GM18507 (cell line): ENCODE measurements at regions not wholly inside any gene's neighbourhood (a gene's known extent, or its start where the extent isn't known, plus 50 kb on each side); places are given as distances from the start of the nearest gene placed in this dataset.
A peak's percentile ranks its signal among the peaks of the same experiment; 100 is the strongest.

Source experiments
- DNase-seq: peaks from one replicate; pipeline ENCODE4 v3.0.0; 2011; ENCODE audit warnings: low read depth; ENCODE audit not compliant: insufficient read length; ENCODE audit errors: extremely low spot score
- FAIRE-seq: peaks from 2 replicates; lab custom pipeline; 2011; peaks lifted over from hg19 to GRCh38; lab: Jason Lieb, UNC

- DNase-seq (no peak), FAIRE-seq (no peak)
These were observed 169.7 kb upstream of the PTPRK start for GRCh38 chr6:128690063-128690462.

GRCh38 chr6:128686084-128686483, 165.7 kb upstream of the PTPRK start:
- DNase-seq (no peak), FAIRE-seq (no peak)

DNA sequence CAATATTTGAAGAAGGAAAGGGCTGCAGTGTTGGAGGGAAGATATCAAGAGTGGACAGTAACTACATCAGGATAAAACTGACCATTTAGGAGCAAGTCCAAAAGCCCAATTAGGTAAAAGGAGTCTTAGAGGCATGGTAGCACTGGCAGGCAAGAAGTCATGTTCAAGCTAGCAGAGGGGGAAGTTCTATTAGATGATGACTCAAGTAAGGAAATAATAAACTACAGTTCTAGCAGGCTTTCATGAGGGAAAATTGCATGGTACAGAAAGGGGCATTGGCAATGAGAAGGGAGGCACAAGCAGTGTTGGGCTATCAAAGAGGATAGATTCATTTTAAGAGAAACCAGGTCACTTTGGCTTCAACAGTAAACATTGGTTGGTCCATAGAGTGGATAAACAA, 156.1 kb upstream of the PTPRK start:
- no peak for DNase-seq
- FAIRE-seq: no peak

- FAIRE-seq: no peak
- DNase-seq: no peak
These were observed 151.6 kb upstream of the PTPRK start for GRCh38 chr6:128672023-128672422.

GRCh38 chr6:128667339-128667858, 147.0 kb upstream of the PTPRK start:
- DNase-seq (no peak), FAIRE-seq (no peak)

- FAIRE-seq: no peak
- no peak for DNase-seq
These were observed 146.0 kb upstream of the PTPRK start for GRCh38 chr6:128666405-128666804.

- DNase-seq (no peak), FAIRE-seq (peak; percentile 12)
These were observed 142.8 kb upstream of the PTPRK start for GRCh38 chr6:128663238-128663637.

DNA sequence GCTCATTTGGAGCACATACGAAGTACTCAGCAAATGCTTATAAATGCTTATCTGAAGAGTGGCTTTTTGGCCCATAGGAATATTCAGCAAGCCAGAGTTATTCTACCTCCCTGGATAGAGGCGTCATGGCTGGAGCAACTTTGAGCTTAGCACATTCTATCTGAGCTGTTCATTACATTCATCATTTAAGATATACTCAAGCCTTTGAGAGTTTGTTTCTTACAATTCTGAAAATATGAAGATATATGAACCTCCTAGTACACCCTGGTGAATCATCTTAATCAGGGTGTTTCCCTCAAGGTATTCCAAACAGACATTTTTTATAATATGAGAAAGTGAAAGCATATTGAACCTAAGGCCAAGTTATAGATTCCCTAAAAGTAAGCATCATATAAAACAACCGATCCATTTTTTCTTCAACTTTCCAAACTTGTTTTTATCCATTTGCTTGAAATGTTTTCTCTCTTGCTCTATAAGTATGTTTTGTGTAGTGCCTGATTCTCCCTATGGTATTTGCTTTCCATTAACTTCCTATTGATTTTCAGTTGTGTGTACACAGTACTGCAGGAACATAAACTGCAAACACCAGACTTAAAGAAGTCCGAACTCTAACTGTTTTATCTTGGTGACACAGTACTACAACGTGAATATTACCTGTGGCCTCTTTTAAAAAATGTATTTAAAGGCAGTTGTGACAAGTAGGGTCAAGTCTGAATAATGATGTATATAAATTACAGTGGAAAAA, 139.7 kb upstream of the PTPRK start:
- DNase-seq (no peak), FAIRE-seq (no peak)

- FAIRE-seq (no peak), DNase-seq (no peak)
These were observed 138.9 kb upstream of the PTPRK start for GRCh38 chr6:128659276-128659675.

DNA sequence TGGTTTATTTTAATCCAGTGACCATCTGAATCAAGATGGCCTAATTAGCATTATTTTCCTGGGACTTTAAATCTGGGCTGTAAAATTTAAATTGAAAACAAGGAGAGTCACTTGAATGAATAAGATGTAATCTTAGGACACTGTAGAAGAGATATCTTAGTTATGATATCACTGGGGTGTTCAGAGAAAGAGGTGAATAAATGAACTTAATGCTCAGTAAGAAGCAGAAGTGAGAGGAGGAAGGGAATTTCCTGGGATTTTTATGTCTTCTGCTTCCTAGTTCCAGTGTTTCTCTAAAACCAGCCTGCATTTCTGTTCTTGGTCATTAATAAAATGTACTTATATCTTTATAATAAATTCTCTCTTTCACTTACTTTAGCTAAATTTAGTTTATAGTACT, 136.8 kb upstream of the PTPRK start:
- no peak for DNase-seq

GRCh38 chr6:128655978-128656498, 135.6 kb upstream of the PTPRK start:
- FAIRE-seq: peak; percentile 67
- DNase-seq: peak; percentile 1

More for the DNA sequence above, 136.8 kb upstream of the PTPRK start:
- FAIRE-seq: no peak

DNA sequence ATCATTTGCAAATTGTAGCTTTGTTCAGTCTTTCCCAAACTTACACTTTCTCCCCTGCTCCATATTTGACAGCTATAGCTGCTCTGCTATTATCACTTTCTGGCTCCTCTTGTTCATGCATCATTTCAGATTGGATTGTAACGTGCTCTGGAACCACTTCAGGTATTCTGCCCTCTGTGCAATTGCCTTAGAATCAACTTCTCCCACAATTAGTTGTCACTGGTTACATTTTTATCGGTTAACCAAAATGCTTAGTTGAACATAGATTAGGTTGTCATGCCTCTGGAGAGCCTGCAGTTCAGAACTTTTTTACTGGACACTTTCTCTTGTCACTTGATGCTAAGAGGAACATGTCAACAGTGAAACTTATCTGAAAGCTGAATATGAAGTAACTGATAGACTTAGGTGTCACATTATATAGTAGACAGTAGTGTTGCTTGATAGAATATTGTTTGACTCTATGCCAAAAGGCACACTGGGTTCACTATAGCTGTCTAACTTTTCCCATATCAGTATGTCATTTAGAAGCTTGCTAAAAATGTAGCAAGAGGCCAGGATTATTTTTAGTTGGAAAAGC, 127.7 kb upstream of the PTPRK start:
- DNase-seq: no peak
- FAIRE-seq: no peak

GRCh38 chr6:128642132-128642531, 121.7 kb upstream of the PTPRK start:
- FAIRE-seq (no peak), DNase-seq (no peak)

DNA sequence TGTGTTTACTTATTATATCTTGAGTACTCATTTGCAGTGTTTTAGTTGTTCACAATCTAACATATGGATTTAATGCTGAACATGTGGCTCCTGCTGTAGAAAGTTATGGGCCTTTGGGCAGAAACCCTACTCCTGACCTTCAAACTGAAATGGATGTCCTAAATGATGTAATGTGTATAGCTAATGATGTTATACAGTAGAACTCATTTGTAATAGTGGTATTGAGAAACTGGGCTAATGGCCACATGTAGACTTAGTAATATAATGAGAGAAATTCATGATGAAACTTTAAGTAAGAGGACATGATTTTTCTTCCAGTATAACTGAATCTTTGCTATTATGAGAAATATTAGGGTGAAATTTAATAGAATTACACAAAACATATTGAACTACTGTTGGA, 121.3 kb upstream of the PTPRK start:
- no peak for DNase-seq
- FAIRE-seq: no peak

DNA sequence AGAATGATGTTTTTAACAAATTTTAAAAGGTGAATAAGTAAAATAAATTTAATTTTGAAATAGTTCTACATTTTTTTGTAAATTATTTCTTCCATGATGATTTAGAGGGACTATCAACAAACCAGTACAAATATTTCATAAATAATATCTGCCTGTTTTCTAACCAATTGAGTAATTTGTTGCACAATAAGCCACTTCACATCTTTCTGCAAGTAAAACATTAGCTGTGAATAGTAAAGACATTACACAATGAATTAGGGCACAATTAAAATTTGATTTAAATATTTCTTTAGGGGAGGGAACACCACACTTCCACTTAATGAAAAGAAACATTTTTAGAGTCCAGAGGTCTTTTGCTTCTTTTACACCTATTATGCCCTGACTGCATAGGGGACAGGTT, 118.4 kb upstream of the PTPRK start:
- FAIRE-seq: no peak

DNA sequence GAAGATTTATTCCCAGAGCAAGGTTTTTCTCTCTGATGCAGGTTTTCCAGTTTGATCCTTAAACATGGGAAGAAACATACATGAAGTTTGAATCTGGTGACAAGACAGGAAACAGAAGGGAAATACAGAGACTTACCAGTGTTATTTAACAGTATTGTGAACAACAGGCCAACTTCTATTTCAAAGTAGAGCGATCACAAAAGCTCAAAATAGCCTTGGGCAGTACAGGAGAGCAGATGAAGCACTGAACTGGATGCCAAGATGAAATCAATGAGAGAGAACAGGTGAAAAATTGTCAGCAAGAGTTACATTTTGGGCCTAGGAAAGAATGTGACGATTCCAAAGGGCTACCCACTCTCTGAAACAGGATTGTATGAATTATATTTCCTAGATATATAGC, 114.8 kb upstream of the PTPRK start:
- DNase-seq (no peak), FAIRE-seq (no peak)

More for the DNA sequence above, 118.4 kb upstream of the PTPRK start:
- DNase-seq: no peak

- no peak for FAIRE-seq
- DNase-seq: no peak
These were observed 111.7 kb upstream of the PTPRK start for GRCh38 chr6:128632131-128632530.

DNA sequence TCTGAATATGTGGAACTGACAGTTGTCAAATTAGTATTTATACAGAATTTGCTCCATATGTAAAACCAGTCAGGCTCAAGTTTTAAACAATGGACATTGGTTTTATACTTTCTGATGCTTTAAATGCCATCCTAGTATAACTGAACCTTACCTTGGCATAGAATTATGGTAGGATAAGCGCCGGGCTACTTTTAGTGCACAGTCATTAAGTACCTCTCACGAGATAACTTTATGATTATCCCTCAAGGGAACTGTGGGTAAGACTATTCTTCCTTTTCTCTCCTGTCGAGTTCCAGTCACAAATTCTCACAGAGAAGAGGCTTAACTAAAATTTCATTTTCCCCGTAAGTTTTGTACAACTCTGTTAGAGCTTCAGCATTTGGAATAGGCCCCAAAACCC, 110.6 kb upstream of the PTPRK start:
- FAIRE-seq (no peak), DNase-seq (no peak)

- FAIRE-seq: no peak
- no peak for DNase-seq
These were observed 109.8 kb upstream of the PTPRK start for GRCh38 chr6:128630213-128630612.

GRCh38 chr6:128617285-128617684, 96.9 kb upstream of the PTPRK start:
- DNase-seq (no peak), FAIRE-seq (no peak)

- FAIRE-seq: no peak
- no peak for DNase-seq
These were observed 95.9 kb upstream of the PTPRK start for GRCh38 chr6:128616342-128616741.
